Erythroblast (primary cell): ENCODE measurements at regions not wholly inside any gene's neighbourhood (a gene's known extent, or its start where the extent isn't known, plus 50 kb on each side); places are given as distances from the start of the nearest gene placed in this dataset.

Experiments
- GATA1 ChIP-seq: IDR thresholded peaks from 2 replicates; pipeline ENCODE4 v1.6.1; 2011; ENCODE audit warnings: low read depth, mild to moderate bottlenecking, control low read depth, low read length, moderate library complexity
- POLR2A ChIP-seq: IDR thresholded peaks from 2 replicates; pipeline ENCODE4 v1.6.1; 2011; ENCODE audit warnings: mild to moderate bottlenecking, low read length

GRCh38 chr7:114819616-114820362 is 102.1 kb upstream of the MDFIC start:
- TF ChIP-seq POLR2A (no peak), GATA1 (no peak)
